H1 (cell line): ENCODE measurements at regions not wholly inside any gene's neighbourhood (a gene's known extent, or its start where the extent isn't known, plus 50 kb on each side); places are given as distances from the start of the nearest gene placed in this dataset.

Experiments used
- CTCF ChIA-PET: fragments of 300-600 bp; sonication (Branson Sonifier 250); formaldehyde crosslinking; loops from one replicate; lab custom pipeline; 2021; ENCODE audit not compliant: partially characterized antibody; lab: Charles Lee
- POLR2A ChIA-PET: fragments of 300-600 bp; sonication (Branson Sonifier 250); formaldehyde crosslinking; loops from one replicate; lab custom pipeline; 2021; ENCODE audit warnings: inconsistent platforms; ENCODE audit not compliant: partially characterized antibody; lab: Charles Lee
- DNase-seq, 2 experiments: peaks; one replicate each; pipeline versions ENCODE4 v3.0.0 to v3.0.0-alpha.2; 2010 to 2022; ENCODE audit warnings: low spot score in 2 of 2, low read depth in 1 of 2, mixed read lengths in 1 of 2
- FAIRE-seq: peaks from 2 replicates; lab custom pipeline; 2011; peaks lifted over from hg19 to GRCh38; lab: Jason Lieb, UNC
- H2AFZ ChIP-seq: 2 replicates; pipeline ENCODE4 v1.8.1; 2012; ENCODE audit warnings: low read length, inconsistent platforms
- H2AK5ac ChIP-seq: 2 replicates; pipeline ENCODE4 v1.6.1; 2013; ENCODE audit warnings: low read depth, low read length
- H2BK120ac ChIP-seq: replicated peaks from 2 replicates; pipeline ENCODE3; 2013; ENCODE audit warnings: low read depth, low read length, inconsistent platforms
- H2BK12ac ChIP-seq: 2 replicates; pipeline ENCODE4 v1.6.1; 2013; ENCODE audit warnings: low read depth, low read length
- H2BK15ac ChIP-seq: 2 replicates; pipeline ENCODE4 v1.6.1; 2013; ENCODE audit warnings: low read length
- H2BK20ac ChIP-seq: 2 replicates; pipeline ENCODE4 v1.6.1; 2013; ENCODE audit warnings: low read length
- H2BK5ac ChIP-seq: 2 replicates; pipeline ENCODE4 v1.6.1; 2013; ENCODE audit warnings: low read depth, low read length
- H3K14ac ChIP-seq: 2 replicates; pipeline ENCODE4 v1.6.1; 2013; ENCODE audit warnings: inconsistent platforms; ENCODE audit not compliant: insufficient read length
- H3K18ac ChIP-seq: 2 replicates; pipeline ENCODE4 v1.6.1; 2013; ENCODE audit warnings: low read length; ENCODE audit errors: extremely low read depth
- H3K23ac ChIP-seq: 2 replicates; pipeline ENCODE4 v1.6.1; 2013; ENCODE audit warnings: inconsistent platforms; ENCODE audit not compliant: insufficient read length
- H3K23me2 ChIP-seq: 2 replicates; pipeline ENCODE4 v1.6.1; 2013; ENCODE audit warnings: low read depth, low read length
- H3K27ac ChIP-seq: 2 replicates; pipeline ENCODE4 v1.6.1; 2011; ENCODE audit warnings: low read depth, low read length, inconsistent platforms
- H3K27me3 ChIP-seq, 4 experiments: replicated peaks in 1 of 4; 1 replicate in 1 of 4; 2 replicates in 3 of 4; pipeline versions ENCODE4 v1.6.1 to v1.8.1; 2011 to 2013; ENCODE audit warnings: low read length in 3 of 4, mild to moderate bottlenecking in 3 of 4, inconsistent platforms in 2 of 4, mixed read lengths in 2 of 4, moderate library complexity in 1 of 4; ENCODE audit not compliant: control insufficient read depth in 3 of 4, insufficient read depth in 3 of 4; ENCODE audit errors: extremely low read depth in 1 of 4
- H3K36me3 ChIP-seq, 4 experiments: 2 replicates each; pipeline versions ENCODE4 v1.6.1 to v1.8.1; 2011 to 2013; ENCODE audit warnings: mild to moderate bottlenecking in 4 of 4, low read length in 3 of 4, moderate library complexity in 2 of 4, control low read depth in 1 of 4, inconsistent platforms in 1 of 4; ENCODE audit not compliant: insufficient read depth in 4 of 4, control insufficient read depth in 2 of 4
- H3K4ac ChIP-seq: replicated peaks from 2 replicates; pipeline ENCODE3; 2013; ENCODE audit warnings: low read length, low read depth, mixed read lengths, inconsistent platforms; ENCODE audit not compliant: insufficient read length
- H3K4me1 ChIP-seq, 4 experiments: replicated peaks in 1 of 4; 1 replicate in 1 of 4; 2 replicates in 3 of 4; pipeline versions ENCODE4 v1.6.1 to v1.8.1; 2011 to 2013; ENCODE audit warnings: low read length in 3 of 4, inconsistent platforms in 2 of 4, mixed read lengths in 1 of 4; ENCODE audit not compliant: insufficient read depth in 4 of 4, control insufficient read depth in 3 of 4
- H3K4me2 ChIP-seq, 2 experiments: 2 replicates each; pipeline versions ENCODE4 v1.6.1 to v1.8.1; 2011 to 2013; ENCODE audit warnings: low read depth in 2 of 2, low read length in 2 of 2, control low read depth in 1 of 2, inconsistent platforms in 1 of 2, mild to moderate bottlenecking in 1 of 2; ENCODE audit not compliant: insufficient read depth in 1 of 2
- H3K4me3 ChIP-seq, 4 experiments: fragments of 200-600, 300-600 bp in 1 of 4; sonication (generic), shearing (Covaris generic), sonication (Bioruptor Twin) in 1 of 4; 2 replicates each; pipeline versions ENCODE4 v1.5.1 to v1.8.1; 2011 to 2016; ENCODE audit warnings: low read length in 4 of 4, low read depth in 3 of 4, control low read depth in 2 of 4, inconsistent platforms in 2 of 4, mild to moderate bottlenecking in 2 of 4, mixed read lengths in 1 of 4, moderate library complexity in 1 of 4; ENCODE audit not compliant: insufficient read depth in 2 of 4; ENCODE audit errors: extremely low read depth in 1 of 4
- H3K56ac ChIP-seq: replicated peaks from 2 replicates; pipeline ENCODE3; 2013; ENCODE audit warnings: low read depth, mild to moderate bottlenecking, mixed read lengths, low read length, inconsistent platforms; ENCODE audit not compliant: insufficient read length
- H3K79me1 ChIP-seq: 2 replicates; pipeline ENCODE4 v1.6.1; 2013; ENCODE audit warnings: low read depth, low read length, control low read depth
- H3K79me2 ChIP-seq, 2 experiments: 2 replicates each; pipeline versions ENCODE4 v1.6.1 to v1.8.1; 2012 to 2013; ENCODE audit warnings: low read length in 2 of 2, mild to moderate bottlenecking in 2 of 2, inconsistent platforms in 1 of 2; ENCODE audit not compliant: insufficient read depth in 2 of 2, control insufficient read depth in 1 of 2
- H3K9ac ChIP-seq, 4 experiments: replicated peaks in 1 of 4; 1 replicate in 1 of 4; 2 replicates in 3 of 4; pipeline versions ENCODE4 v1.6.1 to v1.8.1; 2011 to 2013; ENCODE audit warnings: low read depth in 3 of 4, low read length in 3 of 4, control low read depth in 2 of 4, mild to moderate bottlenecking in 2 of 4, moderate library complexity in 2 of 4, inconsistent platforms in 1 of 4; ENCODE audit errors: extremely low read depth in 1 of 4
- H3K9me3 ChIP-seq, 2 experiments: 2 replicates each; pipeline versions ENCODE4 v1.6.1 to v1.8.1; 2012 to 2013; ENCODE audit warnings: mild to moderate bottlenecking in 2 of 2, moderate library complexity in 2 of 2, control low read depth in 1 of 2, inconsistent platforms in 1 of 2, low read depth in 1 of 2, low read length in 1 of 2, mixed read lengths in 1 of 2; ENCODE audit not compliant: insufficient read depth in 2 of 2
- H4K20me1 ChIP-seq, 2 experiments: replicated peaks in 1 of 2; 2 replicates each; pipeline versions ENCODE3 to v1.8.1; 2011 to 2013; ENCODE audit warnings: inconsistent platforms in 2 of 2, low read length in 2 of 2, mild to moderate bottlenecking in 1 of 2; ENCODE audit not compliant: insufficient read depth in 2 of 2, control insufficient read depth in 1 of 2
- H4K5ac ChIP-seq: 2 replicates; pipeline ENCODE4 v1.6.1; 2013; ENCODE audit warnings: low read length, low read depth, mixed read lengths, inconsistent platforms; ENCODE audit not compliant: insufficient read length
- H4K8ac ChIP-seq: 2 replicates; pipeline ENCODE4 v1.8.0; 2013; ENCODE audit warnings: mild to moderate bottlenecking, moderate library complexity, low read length, inconsistent platforms; ENCODE audit not compliant: insufficient read depth; ENCODE audit errors: extremely low read depth
- H4K91ac ChIP-seq: replicated peaks from 2 replicates; pipeline ENCODE3; 2013; ENCODE audit warnings: low read length, mixed read lengths, inconsistent platforms; ENCODE audit not compliant: insufficient read length
- BCL11A ChIP-seq, 2 experiments: IDR thresholded peaks; one replicate each; pipeline ENCODE4 v1.6.1; 2011; ENCODE audit warnings: low read depth in 2 of 2, low read length in 2 of 2, mild to moderate bottlenecking in 2 of 2
- CBX8 ChIP-seq: fragments of 300-800, 300-1000 bp; sonication (generic); IDR thresholded peaks from 2 replicates; pipeline ENCODE4 v1.7.1; 2016; ENCODE audit warnings: low read depth, low read length, borderline replicate concordance
- HDAC6 ChIP-seq: IDR thresholded peaks from one replicate; pipeline ENCODE4 v1.7.1; 2012; ENCODE audit warnings: low read depth, mild to moderate bottlenecking, inconsistent platforms, low read length, moderate library complexity
- PHF8 ChIP-seq: fragments of 200-600 bp; sonication (generic); conservative IDR thresholded peaks from 2 replicates; pipeline ENCODE4 v1.7.1; 2012; ENCODE audit warnings: low read depth, mild to moderate bottlenecking, inconsistent platforms, low read length, moderate library complexity
- POLR2A ChIP-seq, 2 experiments: IDR thresholded peaks; 1 replicate in 1 of 2; 2 replicates in 1 of 2; pipeline ENCODE4 v1.6.1; 2011; ENCODE audit warnings: low read depth in 2 of 2, low read length in 2 of 2, mild to moderate bottlenecking in 2 of 2; ENCODE audit errors: control extremely low read depth in 1 of 2
- RAD21 ChIP-seq, 2 experiments: IDR thresholded peaks in 1 of 2; conservative IDR thresholded peaks in 1 of 2; 2 replicates each; pipeline ENCODE4 v1.6.1; 2011; ENCODE audit warnings: low read depth in 2 of 2, low read length in 2 of 2, improper control_type of control experiment in 1 of 2, inconsistent platforms in 1 of 2, mild to moderate bottlenecking in 1 of 2, moderate library complexity in 1 of 2
- RBBP5 ChIP-seq: IDR thresholded peaks from 2 replicates; pipeline ENCODE4 v1.7.1; 2012; ENCODE audit warnings: low read depth, mild to moderate bottlenecking, inconsistent platforms, low read length, moderate library complexity, borderline replicate concordance
- SAP30 ChIP-seq: fragments of 300-600 bp; sonication (generic); IDR thresholded peaks from 2 replicates; pipeline ENCODE4 v1.7.1; 2012; ENCODE audit warnings: low read length, moderate library complexity, mild to moderate bottlenecking, inconsistent platforms; ENCODE audit not compliant: insufficient read depth, insufficient replicate concordance
- SIRT6 ChIP-seq: IDR thresholded peaks from one replicate; pipeline ENCODE4 v1.7.1; 2012; ENCODE audit warnings: low read length, inconsistent platforms
- SRF ChIP-seq: IDR thresholded peaks from 2 replicates; pipeline ENCODE4 v1.6.1; 2011; ENCODE audit warnings: mild to moderate bottlenecking, low read depth, low read length, moderate library complexity
- SUZ12 ChIP-seq: fragments of 200-600 bp; sonication (generic); IDR thresholded peaks from 2 replicates; pipeline ENCODE4 v1.6.1; 2012; ENCODE audit warnings: mild to moderate bottlenecking, inconsistent platforms, low read length, moderate library complexity, mixed read lengths
- TAF7 ChIP-seq: optimal IDR thresholded peaks from 2 replicates; pipeline ENCODE3; 2011; ENCODE audit warnings: low read depth, mild to moderate bottlenecking, inconsistent platforms, low read length, moderate library complexity, borderline replicate concordance
- TCF12 ChIP-seq: IDR thresholded peaks from 2 replicates; pipeline ENCODE4 v1.6.1; 2011; ENCODE audit warnings: low read depth, mild to moderate bottlenecking, low read length
- WGBS, 2 experiments: shearing (Covaris generic) in 1 of 2; methylation state at CpG; one replicate each; pipeline versions ENCODE4 v1.1.6 to v1.1.7; 2013 to 2015; ENCODE audit warnings: low lambda C conversion rate in 2 of 2, mixed read lengths in 2 of 2, inconsistent platforms in 1 of 2, low coverage in 1 of 2, missing lambda C conversion rate in 1 of 2; ENCODE audit not compliant: insufficient replicate concordance in 2 of 2, insufficient coverage in 1 of 2, insufficient read length in 1 of 2; ENCODE audit errors: extremely low coverage in 1 of 2, missing lambda C conversion rate in 1 of 2; 5-methylcytosine and 5-hydroxymethylcytosine counted together

GRCh38 chr11:128222245-128222884 lies 365.0 kb downstream of the ETS1 start:
- Histone ChIP-seq H3K27me3 (no peaks in the 10 kb centered on the region), H2BK12ac (no peak overlapping the region), H4K91ac (no peak overlapping the region), H3K18ac (no peak overlapping the region), H2AFZ (no peak overlapping the region), H3K4me1 (no peaks in the 10 kb centered on the region), H3K79me2 (no peaks in the 10 kb centered on the region), H2BK20ac (no peak overlapping the region), H3K4me2 (no peak overlapping the region), H3K36me3 (no peaks in the 10 kb centered on the region), H4K20me1 (no peaks in the 10 kb centered on the region), H3K23me2 (no peaks in the 10 kb centered on the region; the same call in 1 of the 2 replicates), H2BK15ac (no peak overlapping the region), H3K56ac (no peak overlapping the region), H3K9me3 (no peaks in the 10 kb centered on the region; a peak in 1 of 4 replicates), H3K27ac (no peak overlapping the region), H3K4ac (no peak overlapping the region), H3K79me1 (no peaks in the 10 kb centered on the region), H2BK120ac (no peak overlapping the region), H3K23ac (no peak overlapping the region), H4K5ac (no peak overlapping the region), H4K8ac (no peak overlapping the region), H2BK5ac (no peak overlapping the region), H3K14ac (no peak overlapping the region), H3K9ac (no peak overlapping the region), H2AK5ac (no peak overlapping the region), H3K4me3 (no peak overlapping the region)
- WGBS, 2 experiments = 83% methylated on average over 5 of the region's 5 CpGs; no CpG with 5 or more reads in 1 of the 2 experiments
- CTCF ChIA-PET = no interaction called here
- DNase-seq (no peak), FAIRE-seq (no peak)
- POLR2A ChIA-PET = no interaction called here
- TF ChIP-seq BCL11A (IDR thresholded peaks at IDR 0.05; ENCODE audit: low read depth in 2 of 2, low read length in 2 of 2) = no peak
- no peak for TF ChIP-seq TCF12
- no peak for TF ChIP-seq TAF7
- TF ChIP-seq SUZ12 = no peak
- no peak for TF ChIP-seq CBX8
- TF ChIP-seq HDAC6 = no peak
- no peak for TF ChIP-seq RAD21 (IDR thresholded peaks at IDR 0.05 in 1 of 2, conservative IDR thresholded peaks at IDR 0.05 in 1 of 2; ENCODE audit: low read depth in 2 of 2, low read length in 2 of 2)
- no peak for TF ChIP-seq RBBP5
- TF ChIP-seq SRF = no peak
- TF ChIP-seq SIRT6 = no peak
- no peak for TF ChIP-seq POLR2A (IDR thresholded peaks at IDR 0.05; ENCODE audit: control extremely low read depth in 1 of 2, low read depth in 2 of 2, low read length in 2 of 2)
- TF ChIP-seq PHF8 = no peak
- no peak for TF ChIP-seq SAP30
